ENCODE measurements at regions not wholly inside any gene's neighbourhood (a gene's known extent, or its start where the extent isn't known, plus 50 kb on each side); places are given as distances from the start of the nearest gene placed in this dataset.

GRCh38 chr11:19403196-19403895 lies 162.6 kb upstream of the E2F8 start:
- no peak for DNase-seq (ENCODE audit: low read depth)

GRCh38 chr11:19400296-19400695 lies 159.6 kb upstream of the E2F8 start:
- no peak for DNase-seq (ENCODE audit: low read depth)

GRCh38 chr11:19398772-19399527 lies 158.2 kb upstream of the E2F8 start:
- peak; percentile 47 for DNase-seq (ENCODE audit: low read depth)

GRCh38 chr11:19398273-19398672 lies 157.5 kb upstream of the E2F8 start:
- no peak for DNase-seq (ENCODE audit: low read depth)

GRCh38 chr11:19395050-19395449 lies 154.3 kb upstream of the E2F8 start:
- DNase-seq (ENCODE audit: low read depth): no peak

GRCh38 chr11:19394525-19395016 lies 153.8 kb upstream of the E2F8 start:
- DNase-seq (ENCODE audit: low read depth): no peak

- peak; percentile 28 for DNase-seq (ENCODE audit: low read depth)
Measured at GRCh38 chr11:19393941-19394340, 153.2 kb upstream of the E2F8 start.

GRCh38 chr11:19392847-19393518 lies 152.2 kb upstream of the E2F8 start:
- DNase-seq (ENCODE audit: low read depth): no peak

- no peak for DNase-seq (ENCODE audit: low read depth)
Measured at GRCh38 chr11:19392321-19392720, 151.6 kb upstream of the E2F8 start.

GRCh38 chr11:19391652-19392051 lies 150.9 kb upstream of the E2F8 start:
- no peak for DNase-seq (ENCODE audit: low read depth)

- DNase-seq (ENCODE audit: low read depth): no peak
Measured at GRCh38 chr11:19391026-19391425, 150.3 kb upstream of the E2F8 start.

- no peak for DNase-seq (ENCODE audit: low read depth)
Measured at GRCh38 chr11:19389787-19390303, 149.1 kb upstream of the E2F8 start.

- no peak for DNase-seq (ENCODE audit: low read depth)
Measured at GRCh38 chr11:19382131-19382611, 141.4 kb upstream of the E2F8 start.

- peak; percentile 96 for DNase-seq (ENCODE audit: low read depth)
Measured at GRCh38 chr11:19380375-19380774, 139.6 kb upstream of the E2F8 start.

GRCh38 chr11:19379465-19379864 lies 138.7 kb upstream of the E2F8 start:
- no peak for DNase-seq (ENCODE audit: low read depth)

- no peak for DNase-seq (ENCODE audit: low read depth)
Measured at GRCh38 chr11:19378814-19379213, 138.1 kb upstream of the E2F8 start.

- no peak for DNase-seq (ENCODE audit: low read depth)
Measured at GRCh38 chr11:19377881-19378280, 137.1 kb upstream of the E2F8 start.

GRCh38 chr11:19375440-19375839 lies 134.7 kb upstream of the E2F8 start:
- no peak for DNase-seq (ENCODE audit: low read depth)

- DNase-seq (ENCODE audit: low read depth): peak; percentile 98
Measured at GRCh38 chr11:19374151-19374569, 133.4 kb upstream of the E2F8 start.

- DNase-seq (ENCODE audit: low read depth): no peak
Measured at GRCh38 chr11:19372381-19372780, 131.6 kb upstream of the E2F8 start.

GRCh38 chr11:19370100-19370861 lies 129.5 kb upstream of the E2F8 start:
- peak; percentile 24 for DNase-seq (ENCODE audit: low read depth)
